SK-N-SH (cell line): ENCODE measurements at regions not wholly inside any gene's neighbourhood (a gene's known extent, or its start where the extent isn't known, plus 50 kb on each side); places are given as distances from the start of the nearest gene placed in this dataset.

ENCODE experiments used
- CHD2 ChIP-seq: fragments of 150-350 bp; IDR thresholded peaks from 2 replicates; pipeline ENCODE4 v1.6.1; 2018; ENCODE audit warnings: low read length; ENCODE audit not compliant: partially characterized antibody
- CTCF ChIP-seq: fragments of 200-600 bp; sonication (generic); IDR thresholded peaks from 2 replicates; pipeline ENCODE4 v1.6.1; 2017; ENCODE audit warnings: antibody characterized with exemption, mild to moderate bottlenecking, moderate library complexity
- EP300 ChIP-seq, 2 experiments: IDR thresholded peaks; 2 replicates each; pipeline versions ENCODE4 v1.4.0 to v1.6.1; 2012; ENCODE audit warnings: borderline replicate concordance in 1 of 2, low read depth in 1 of 2, low read length in 1 of 2
- IRF3 ChIP-seq: fragments of 150-350 bp; IDR thresholded peaks from 2 replicates; pipeline ENCODE4 v1.6.1; 2016; ENCODE audit warnings: mild to moderate bottlenecking, low read depth, low read length
- MAX ChIP-seq: IDR thresholded peaks from 2 replicates; pipeline ENCODE4 v1.4.0; 2012; ENCODE audit warnings: low read depth
- PBX3 ChIP-seq: IDR thresholded peaks from 2 replicates; pipeline ENCODE4; 2012
- POLR2AphosphoS5 ChIP-seq: IDR thresholded peaks from 2 replicates; pipeline ENCODE4 v1.6.1; 2012; ENCODE audit warnings: low read depth, low read length
- REST ChIP-seq: IDR thresholded peaks from 2 replicates; pipeline ENCODE4 v1.6.1; 2012; ENCODE audit warnings: mild to moderate bottlenecking, low read depth, low read length, moderate library complexity
- RFX5 ChIP-seq: IDR thresholded peaks from 2 replicates; pipeline ENCODE4 v1.6.1; 2012; ENCODE audit warnings: mild to moderate bottlenecking, improper control_type of control experiment, low read length
- RXRA ChIP-seq: IDR thresholded peaks from 2 replicates; pipeline ENCODE4 v1.4.0; 2012; ENCODE audit warnings: low read depth, mild to moderate bottlenecking, borderline replicate concordance
- SIN3A ChIP-seq: IDR thresholded peaks from 2 replicates; pipeline ENCODE4 v1.6.1; 2012; ENCODE audit warnings: low read depth, mild to moderate bottlenecking, low read length, moderate library complexity, borderline replicate concordance
- SMC3 ChIP-seq: IDR thresholded peaks from 2 replicates; pipeline ENCODE4 v1.6.1; 2012; ENCODE audit warnings: low read depth, low read length, improper control_type of control experiment
- USF1 ChIP-seq: IDR thresholded peaks from 2 replicates; pipeline ENCODE4 v1.4.0; 2012; ENCODE audit warnings: low read depth, borderline replicate concordance
- USF2 ChIP-seq: fragments of 150-350 bp; IDR thresholded peaks from 2 replicates; pipeline ENCODE4 v1.6.1; 2017; ENCODE audit warnings: antibody characterized with exemption, low read length, low read depth, borderline replicate concordance

GRCh38 chr4:130668859-130669258, 1572.9 kb downstream of the C4orf33 start:
- TF ChIP-seq CHD2 (no peak), CTCF (no peak), EP300 (IDR thresholded peaks at IDR 0.05; ENCODE audit: borderline replicate concordance in 1 of 2, low read depth in 1 of 2, low read length in 1 of 2) (no peak), RXRA (no peak), MAX (no peak), POLR2AphosphoS5 (no peak), IRF3 (no peak), REST (no peak), PBX3 (no peak), RFX5 (no peak), SMC3 (no peak), USF1 (no peak), USF2 (no peak), SIN3A (no peak)
